ENCODE measurements at regions not wholly inside any gene's neighbourhood (a gene's known extent, or its start where the extent isn't known, plus 50 kb on each side); places are given as distances from the start of the nearest gene placed in this dataset.

DNA sequence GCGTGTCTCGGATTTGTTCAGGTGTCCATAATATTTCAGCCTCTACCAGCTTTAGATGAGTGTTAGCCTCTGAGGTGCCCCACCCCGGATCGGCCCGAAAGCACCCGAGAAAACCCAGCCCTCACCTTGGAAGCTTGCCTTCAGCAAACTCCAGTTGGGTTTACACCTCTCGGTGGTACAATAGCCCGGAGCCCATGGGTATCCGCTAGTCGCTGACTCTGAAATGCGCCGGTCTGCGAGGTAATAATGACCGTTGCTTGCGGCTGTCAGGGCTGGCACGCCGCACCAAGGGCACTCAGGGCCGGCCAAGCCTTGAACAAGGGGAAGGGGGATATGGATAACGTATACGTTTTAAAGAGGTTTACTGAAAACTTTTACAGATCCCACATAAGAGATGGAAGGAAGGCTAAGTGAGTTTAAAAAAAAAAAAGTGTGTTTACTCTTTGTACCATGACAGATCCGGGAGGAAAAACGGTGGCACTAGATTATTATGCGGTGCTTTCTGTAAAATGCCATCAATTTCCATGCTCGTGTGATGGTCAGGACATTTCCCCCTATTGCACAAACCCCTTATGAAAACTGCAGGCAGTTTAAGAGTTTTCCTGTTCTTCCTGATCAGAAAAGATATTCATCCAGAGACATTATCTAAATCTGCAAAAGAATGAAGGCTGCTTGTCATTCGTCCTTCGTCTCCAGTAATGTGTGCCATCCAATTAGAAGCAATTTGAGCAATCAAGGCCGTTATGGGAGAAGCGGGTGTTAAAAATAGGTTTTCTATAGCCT lies 124.2 kb downstream of the TMEM161B start:
- DNase-seq (ENCODE audit: low spot score): peak; percentile 58
- intact Hi-C loops (cut with DNase I): loop anchor here in 1 of 2 donors (10.0 kb wide), 1 partner anchor 530 kb away; no protein-coding TSS in a partner anchor

DNA sequence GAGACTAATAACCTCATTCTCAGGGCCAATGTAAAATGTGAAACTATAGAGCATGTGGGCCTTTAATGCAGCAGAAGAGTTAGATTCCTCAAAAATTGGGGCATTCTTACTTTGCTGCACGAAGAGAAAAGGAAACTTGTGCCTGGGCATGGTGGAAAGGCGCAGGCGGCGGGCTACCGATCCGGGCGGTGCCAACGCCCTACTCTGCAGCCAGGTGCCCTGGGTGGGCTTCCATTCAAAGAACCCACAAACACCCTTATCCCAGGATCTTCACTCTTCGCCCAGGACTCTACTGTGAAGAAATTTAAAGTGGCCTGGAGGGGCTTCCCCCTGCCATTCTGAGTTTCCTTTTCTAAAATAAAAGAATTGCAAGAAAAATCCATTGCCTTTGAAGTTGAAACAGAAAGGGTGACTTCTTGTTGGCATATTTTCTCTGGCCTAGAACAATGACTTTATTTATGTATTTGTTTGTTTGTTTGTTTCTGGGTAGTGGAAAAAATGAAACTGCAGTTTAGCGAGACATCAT lies 124.9 kb downstream of the TMEM161B start:
- intact Hi-C loops (cut with DNase I): loop anchor here in 1 of 2 donors (10.0 kb wide), 1 partner anchor 531 kb away; no protein-coding TSS in a partner anchor
- no peak for DNase-seq (ENCODE audit: low spot score)

DNA sequence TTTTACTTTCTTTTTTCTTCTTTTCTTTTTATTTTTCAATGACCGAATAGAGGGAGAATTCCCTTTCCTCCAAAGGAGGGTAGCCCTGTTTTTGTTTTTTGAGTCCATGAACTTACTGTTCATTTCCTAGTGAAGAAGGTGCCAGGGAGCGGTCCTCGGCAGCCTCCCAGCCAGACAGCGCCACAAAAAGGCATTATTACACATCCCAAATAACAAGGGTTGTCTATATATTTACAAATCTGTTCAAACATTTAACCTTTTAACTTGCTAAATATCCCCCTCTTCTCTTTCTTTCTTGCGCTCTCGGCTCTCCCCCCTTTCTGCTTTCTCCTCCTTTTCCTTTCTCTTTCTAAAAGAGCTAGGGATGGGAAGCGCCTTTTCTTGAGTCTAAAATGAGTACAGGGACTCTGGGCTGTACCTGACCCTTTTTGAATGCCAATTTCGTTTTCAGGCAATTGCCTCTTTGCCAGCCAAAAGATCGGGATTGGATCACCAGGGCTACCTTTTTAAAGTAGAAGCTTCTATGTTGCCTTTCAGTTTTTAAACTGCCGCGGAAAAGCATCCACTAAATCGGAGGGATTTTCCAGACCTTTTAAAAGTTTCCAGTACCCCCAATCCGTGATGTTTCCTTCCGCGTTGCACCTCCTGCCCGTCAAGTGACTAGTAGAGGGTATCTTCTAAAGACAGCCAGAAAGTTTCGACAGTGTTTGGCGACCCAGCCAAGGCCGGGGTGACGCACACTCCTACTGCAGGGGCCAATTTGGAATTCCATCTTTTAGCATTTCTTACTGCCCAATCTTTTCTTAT lies 125.6 kb downstream of the TMEM161B start:
- intact Hi-C loops (cut with DNase I): loop anchor here in 1 of 2 donors (10.0 kb wide), 1 partner anchor 532 kb away; no protein-coding TSS in a partner anchor
- peak; percentile 84 for DNase-seq (ENCODE audit: low spot score)

DNA sequence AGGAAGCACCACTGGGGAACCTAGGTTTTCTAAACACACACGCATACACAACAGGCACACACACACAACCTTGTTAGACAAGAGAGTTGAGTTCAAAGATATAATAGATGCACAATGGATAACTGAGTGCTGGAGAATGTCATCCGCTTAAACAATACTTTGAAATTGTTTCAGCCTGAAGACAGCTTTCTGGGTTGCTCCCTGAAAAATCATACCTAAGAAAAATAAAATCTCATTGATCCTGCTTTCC lies 126.1 kb downstream of the TMEM161B start:
- no peak for DNase-seq (ENCODE audit: low spot score)
- intact Hi-C loops (cut with DNase I): loop anchor here in 1 of 2 donors (10.0 kb wide), 1 partner anchor 532 kb away; no protein-coding TSS in a partner anchor

DNA sequence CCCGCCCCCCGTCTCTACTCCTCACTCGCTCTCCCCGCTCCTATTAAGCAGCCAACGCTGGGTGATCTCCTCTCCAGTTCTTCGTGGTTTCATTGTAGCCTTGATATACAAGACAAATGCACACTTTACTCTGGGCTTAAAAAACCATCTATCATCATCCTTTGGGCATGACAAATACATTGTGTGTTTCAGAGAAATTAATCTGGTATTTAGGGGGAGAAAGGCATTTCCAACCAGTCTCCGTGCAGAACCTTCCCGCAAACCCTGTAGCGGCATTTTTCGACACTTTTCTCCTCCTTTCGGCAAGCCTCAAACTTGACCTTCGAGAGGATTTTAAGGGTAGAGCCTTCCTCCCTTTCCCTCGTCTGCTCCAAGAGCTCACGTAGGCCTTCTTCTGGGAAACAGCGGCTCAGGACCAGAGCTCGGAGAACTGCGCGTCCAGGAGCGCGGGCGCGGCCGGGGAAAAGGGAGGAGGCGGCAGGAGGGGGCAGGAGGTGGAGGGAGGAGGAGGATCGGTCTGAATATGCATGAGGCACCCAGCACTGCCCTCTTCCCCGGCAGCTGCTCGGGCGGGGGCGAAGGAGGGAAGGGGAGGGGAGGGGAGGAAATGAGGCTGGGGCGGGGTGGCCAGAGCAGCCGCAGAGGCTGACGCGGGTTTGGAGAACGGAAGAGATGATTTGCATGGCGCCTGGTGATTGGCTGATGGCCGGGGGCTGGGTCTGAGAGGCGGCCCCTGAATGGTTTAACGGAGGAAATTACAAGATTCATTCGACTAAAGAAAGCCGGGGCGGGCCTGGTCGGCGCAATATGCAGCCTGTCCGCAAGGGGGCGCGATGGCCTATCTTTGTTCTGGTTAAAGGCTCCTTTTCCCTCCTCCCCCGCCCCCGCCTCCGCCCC lies 127.5 kb downstream of the TMEM161B start:
- intact Hi-C loops (cut with DNase I): loop anchor here in 1 of 2 donors (10.0 kb wide), 1 partner anchor 534 kb away; no protein-coding TSS in a partner anchor
- DNase-seq (ENCODE audit: low spot score): peak; percentile 98

DNA sequence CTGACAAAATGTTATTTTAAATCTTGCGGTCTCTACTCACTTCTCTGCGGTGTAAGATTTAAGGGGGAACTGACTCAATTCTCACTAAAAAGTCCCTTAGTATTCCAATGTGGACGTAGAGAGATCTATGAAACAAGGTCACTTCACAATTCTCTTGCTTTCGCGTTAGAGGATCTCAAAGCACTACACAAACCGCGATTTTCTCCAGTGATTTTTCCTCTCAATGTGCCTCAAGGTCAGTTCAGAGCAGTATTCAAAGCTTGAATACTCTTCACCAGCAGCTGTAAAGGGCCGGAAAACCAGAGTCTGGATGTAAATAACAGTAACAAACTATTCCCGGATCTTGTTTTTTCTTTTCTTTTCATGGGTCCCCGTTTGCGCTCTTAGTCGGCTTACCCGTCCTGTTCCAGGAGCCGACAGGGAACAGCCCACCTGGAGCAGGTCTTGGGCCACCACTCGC lies 128.2 kb downstream of the TMEM161B start:
- DNase-seq (ENCODE audit: low spot score): no peak
- intact Hi-C loops (cut with DNase I): loop anchor here in 1 of 2 donors (10.0 kb wide), 1 partner anchor 534 kb away; no protein-coding TSS in a partner anchor

DNA sequence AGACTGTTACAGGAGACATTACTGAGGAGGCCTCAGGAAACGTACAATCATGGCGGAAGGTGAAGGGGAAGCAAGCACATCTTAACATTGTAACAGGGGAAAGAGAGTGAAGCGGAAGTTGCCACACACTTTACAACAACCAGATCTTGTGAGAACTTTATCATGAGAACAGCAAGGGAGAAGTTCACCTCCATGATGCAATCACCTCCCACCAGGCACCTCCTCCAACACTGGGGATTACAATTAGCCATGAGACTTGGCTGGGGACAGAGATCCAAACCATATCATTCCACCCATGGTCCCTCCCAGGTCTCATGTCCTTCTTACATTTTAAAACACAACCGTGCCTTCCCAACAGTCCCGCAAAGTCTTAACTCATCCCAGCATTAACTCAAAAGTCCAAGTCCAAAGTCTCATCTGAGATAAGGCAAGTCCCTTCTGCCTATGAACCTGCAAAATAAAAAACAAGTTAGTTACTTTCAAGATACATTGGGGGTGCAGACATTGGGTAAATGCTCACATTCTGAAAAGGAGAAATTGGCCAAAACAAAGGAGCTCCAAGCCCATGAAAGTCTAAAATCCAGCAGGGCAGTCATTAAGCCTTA lies 138.3 kb downstream of the TMEM161B start:
- no peak for DNase-seq (ENCODE audit: low spot score)
- intact Hi-C loops (cut with DNase I): no loop called here

DNA sequence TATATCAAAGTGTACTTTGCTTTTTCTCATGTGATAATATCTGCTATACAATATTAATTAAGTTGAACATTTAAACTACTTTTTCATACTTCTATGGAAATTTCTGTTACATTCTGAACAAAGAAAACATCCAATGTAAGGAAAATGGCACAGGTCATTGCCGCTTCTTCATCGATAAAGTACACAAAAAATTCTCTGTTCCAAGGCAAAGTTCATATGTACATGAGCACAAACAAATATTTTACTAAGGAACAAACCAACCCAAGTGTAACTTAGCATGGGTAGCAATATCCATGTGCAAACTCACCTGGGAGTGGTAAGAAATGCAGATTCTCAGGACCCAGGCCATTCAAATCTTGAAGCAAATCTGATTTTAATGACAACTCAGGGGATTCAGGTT lies 139.8 kb downstream of the TMEM161B start:
- intact Hi-C loops (cut with DNase I): no loop called here

DNA sequence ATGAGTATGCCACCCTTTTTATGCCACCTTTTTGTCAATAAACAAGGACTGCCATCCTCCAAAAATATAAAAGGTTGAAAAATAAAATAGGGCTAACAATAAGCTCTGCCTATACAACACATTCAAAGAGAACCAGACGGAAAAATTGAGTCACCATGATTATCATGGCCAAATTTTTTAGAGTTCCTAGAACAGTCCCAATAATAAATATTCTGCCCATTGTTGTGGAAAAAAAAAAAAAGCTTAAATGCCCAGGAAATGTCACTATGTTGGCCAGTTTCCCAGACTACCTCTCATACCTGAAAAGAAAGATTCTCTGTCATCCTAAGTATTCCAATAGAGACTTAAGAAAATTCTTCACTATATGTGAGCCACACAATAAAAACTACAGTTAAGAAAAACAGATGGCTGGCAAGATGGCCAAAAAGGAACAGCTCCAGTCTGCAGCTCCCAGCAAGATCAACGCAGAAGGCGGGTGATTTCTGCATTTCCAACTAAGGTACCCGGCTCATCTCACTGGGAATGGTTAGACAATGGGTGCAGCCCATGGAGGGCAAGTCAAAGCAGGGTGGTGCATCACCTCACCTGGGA lies 149.0 kb downstream of the TMEM161B start:
- intact Hi-C loops (cut with DNase I): no loop called here
- no peak for DNase-seq (ENCODE audit: low spot score)

More for the DNA sequence above, 139.8 kb downstream of the TMEM161B start:
- no peak for DNase-seq (ENCODE audit: low spot score)

DNA sequence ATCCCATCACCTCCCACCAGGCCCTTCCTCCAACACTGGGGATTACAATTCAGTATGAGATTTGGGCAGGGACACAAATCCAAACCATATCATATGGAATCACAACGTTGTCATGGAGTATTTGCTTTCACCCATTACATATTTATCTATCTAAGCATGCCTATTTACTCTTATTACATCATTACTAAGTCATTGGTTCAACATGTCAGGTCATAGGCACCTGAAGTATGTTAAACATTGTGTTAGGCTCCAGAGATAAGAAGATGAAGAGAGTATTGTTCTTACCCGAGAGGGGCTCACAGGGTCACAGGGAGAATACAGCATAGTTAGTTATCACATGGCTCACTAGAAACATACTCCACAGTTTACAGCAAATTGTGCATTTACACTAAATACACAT lies 150.5 kb downstream of the TMEM161B start:
- intact Hi-C loops (cut with DNase I): no loop called here

DNA sequence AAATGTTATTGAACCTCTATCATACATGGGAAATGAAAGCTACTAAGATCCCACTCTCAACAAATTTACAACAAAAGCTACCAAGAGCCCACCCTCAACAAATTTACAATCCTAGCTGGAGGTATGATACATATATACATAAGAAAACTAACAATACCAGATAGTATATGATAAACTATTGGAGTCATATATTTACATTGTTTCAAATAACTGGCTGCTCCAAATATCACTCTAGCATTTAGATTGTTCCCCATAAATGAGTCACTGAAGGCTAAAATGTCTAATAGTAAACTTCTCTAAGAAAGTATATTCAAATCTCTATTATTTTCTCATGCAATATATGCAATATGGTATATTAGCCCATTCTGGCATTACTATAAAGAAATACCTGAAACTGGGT lies 151.1 kb downstream of the TMEM161B start:
- intact Hi-C loops (cut with DNase I): no loop called here
- no peak for DNase-seq (ENCODE audit: low spot score)

More for the DNA sequence above, 150.5 kb downstream of the TMEM161B start:
- DNase-seq (ENCODE audit: low spot score): no peak

DNA sequence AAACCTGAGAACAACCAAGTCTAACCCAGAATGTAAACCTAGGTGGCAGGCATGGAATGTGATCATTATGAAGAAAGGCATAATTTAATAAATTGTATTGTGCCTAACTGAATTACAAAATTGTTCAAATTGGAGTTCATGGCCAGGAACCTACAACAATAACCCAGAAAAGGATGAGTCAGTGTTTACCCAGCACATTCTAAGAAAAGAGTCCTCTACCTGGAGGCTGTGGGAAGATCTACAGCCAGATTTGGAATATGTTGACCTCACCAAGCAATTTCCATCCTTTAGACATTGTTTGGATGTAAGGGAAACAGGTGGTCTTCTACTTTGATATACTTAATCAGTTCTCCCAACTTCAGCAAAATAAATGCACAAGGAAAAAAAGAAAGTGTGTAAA lies 152.2 kb downstream of the TMEM161B start:
- intact Hi-C loops (cut with DNase I): no loop called here

DNA sequence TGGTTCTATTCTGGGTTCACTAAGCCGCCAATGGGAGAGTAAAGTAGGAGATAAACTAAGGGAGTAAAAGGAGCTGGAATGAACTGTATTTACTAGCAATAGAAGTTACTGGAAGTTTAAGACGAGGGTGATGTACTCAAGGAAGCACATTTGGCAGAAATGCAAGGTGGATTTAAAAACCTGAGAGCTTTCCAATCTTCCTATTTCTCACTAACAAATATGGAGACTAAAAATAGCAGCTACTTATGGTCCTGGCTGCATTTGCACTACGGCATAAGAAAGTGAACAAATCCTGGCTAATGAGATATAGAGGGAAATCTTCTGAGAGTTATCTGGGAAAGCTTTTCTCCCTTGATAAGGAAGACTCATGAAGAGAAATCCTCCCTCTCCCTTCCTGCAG lies 153.4 kb downstream of the TMEM161B start:
- no peak for DNase-seq (ENCODE audit: low spot score)
- intact Hi-C loops (cut with DNase I): no loop called here

More for the DNA sequence above, 152.2 kb downstream of the TMEM161B start:
- no peak for DNase-seq (ENCODE audit: low spot score)

DNA sequence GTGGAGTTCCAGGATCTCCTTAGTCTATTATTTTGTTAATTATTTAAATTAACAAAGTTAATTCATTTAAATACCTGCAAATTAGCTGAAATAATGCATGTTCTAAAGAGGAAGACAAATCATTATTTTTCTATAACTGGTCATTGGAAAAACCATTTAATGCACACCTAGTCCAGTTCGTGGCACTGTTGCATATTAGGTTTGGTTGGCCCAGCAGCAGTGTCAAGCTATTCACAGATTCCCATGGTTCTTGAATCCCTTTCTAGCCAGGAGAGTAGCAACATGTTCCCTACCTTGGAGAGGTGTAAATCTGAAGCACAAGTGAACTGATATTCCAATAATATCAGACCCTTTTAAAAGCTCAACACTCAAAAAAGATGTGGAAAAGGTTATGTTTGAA lies 155.2 kb downstream of the TMEM161B start:
- DNase-seq (ENCODE audit: low spot score): no peak
- intact Hi-C loops (cut with DNase I): no loop called here

DNA sequence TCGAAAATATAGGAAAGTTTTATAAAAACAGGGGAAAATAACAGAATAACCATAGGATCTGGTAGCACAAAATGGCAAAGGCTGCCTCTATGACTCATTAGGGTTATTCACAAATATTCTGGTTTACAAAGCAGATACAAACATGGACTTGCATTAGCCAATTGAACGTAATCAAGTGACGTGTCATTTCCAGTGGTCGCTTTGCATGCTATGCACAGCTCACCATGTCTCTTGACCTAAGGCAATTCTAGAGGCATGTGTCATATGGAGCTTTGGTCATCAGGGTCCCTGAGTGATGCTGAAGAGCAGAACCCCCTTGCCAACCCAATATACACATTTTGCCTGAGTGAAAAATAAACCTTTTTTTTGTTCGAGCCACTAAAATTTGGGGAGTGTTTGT lies 158.8 kb downstream of the TMEM161B start:
- DNase-seq (ENCODE audit: low spot score): no peak
- intact Hi-C loops (cut with DNase I): no loop called here

DNA sequence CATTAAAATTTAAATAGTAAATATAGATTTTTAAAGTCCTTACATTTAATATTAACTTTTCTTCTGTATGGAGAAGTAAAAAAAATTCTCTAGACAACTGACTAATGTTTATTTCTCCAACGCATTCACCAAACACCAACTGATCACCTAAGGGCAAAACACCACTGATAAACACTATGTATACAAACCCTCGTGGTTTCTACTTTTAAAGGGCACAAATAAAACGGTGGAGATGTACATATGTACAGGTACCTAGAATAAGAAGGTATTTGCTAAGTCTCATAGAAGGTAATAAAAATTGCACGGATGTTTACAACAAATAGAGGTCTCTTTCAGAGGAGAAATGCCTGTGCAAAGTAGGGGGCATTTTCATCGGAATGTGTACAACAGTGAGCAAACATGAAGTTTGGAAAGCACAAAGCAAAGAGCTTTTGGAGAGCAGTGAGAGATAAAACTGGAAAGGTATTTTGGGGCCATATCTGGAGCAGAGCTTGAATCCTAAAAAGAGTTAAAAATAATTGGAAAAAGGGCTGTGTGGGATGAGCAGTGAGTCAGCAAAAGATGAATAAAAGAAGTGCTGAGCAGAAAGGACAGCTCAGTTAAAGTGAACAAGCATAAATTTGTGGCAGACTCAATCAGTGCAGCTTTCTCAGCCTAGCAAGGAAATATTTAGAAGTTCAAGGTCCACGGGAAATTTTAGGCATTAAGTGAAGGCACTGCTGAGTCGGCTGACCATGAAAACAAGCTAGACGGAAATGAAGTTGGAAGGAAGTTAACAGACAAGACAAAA lies 160.0 kb downstream of the TMEM161B start:
- DNase-seq (ENCODE audit: low spot score): no peak
- intact Hi-C loops (cut with DNase I): no loop called here

DNA sequence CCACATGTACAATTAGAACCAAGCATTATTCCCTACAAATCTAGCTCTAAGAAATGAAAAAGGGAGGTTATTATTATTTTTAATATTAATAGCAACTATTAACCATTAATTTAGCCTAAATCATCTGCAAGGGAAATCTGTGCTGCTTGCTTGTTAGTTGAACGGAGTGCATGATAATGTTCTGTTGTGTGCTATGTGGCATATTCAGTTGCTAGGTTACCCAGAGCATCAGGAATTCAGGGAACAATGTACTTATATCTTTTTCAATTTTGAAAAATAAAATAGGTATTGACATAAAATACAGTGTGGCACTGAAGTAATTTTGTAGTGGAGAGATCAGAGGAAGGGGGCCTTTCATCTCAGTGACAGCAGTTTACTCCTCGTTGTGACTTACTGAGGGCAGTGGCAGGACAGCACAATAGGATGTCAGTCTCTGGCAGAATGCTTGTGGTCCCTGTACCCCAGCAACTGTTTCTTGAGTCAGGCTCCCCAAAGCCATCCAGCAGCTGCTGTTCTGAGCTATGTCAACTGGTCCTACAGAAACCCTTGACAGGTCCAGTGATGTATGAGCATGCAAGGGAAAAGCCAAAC lies 173.6 kb downstream of the TMEM161B start:
- DNase-seq (ENCODE audit: low spot score): no peak
- intact Hi-C loops (cut with DNase I): no loop called here

Measured in posterior vena cava (tissue), 2 donors.